ENCODE measurements at regions not wholly inside any gene's neighbourhood (a gene's known extent, or its start where the extent isn't known, plus 50 kb on each side); places are given as distances from the start of the nearest gene placed in this dataset.
A peak's percentile ranks its signal among the peaks of the same experiment; 100 is the strongest.

DNA sequence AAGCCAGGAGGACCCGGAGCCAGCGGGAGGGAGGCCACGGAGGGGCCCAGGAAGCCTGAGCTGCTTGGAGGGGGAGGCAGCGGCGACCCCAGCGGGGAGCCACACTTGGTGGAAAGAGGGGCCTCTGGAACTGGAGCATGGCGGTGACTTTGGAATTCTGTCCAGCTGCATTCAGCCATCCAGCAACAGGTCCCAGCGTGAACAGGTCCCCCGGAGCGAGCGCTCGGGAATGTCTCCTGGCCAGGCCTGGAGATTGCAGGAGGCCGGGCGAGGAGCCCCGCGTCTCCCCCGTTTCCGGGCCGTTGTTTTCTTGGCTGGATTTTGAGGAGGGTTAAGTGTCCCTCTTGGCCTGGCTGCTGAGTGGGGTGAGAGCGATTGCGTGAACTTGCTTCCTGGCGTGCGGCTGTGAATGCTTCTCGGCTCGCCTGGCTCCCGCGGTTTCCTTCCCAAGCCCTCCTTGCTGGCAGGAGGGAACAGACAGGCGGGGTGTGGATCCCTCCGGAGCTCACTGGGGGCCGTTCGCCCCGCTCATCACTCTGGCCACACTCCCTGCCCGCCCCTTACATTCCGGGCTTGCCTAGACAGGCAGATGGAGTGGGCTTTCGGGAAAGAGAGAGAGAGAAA, 125.3 kb upstream of the IRX4 start:
- H3K9me3 ChIP-seq (ENCODE audit: control insufficient read depth, low read length) = no peaks in the 10 kb centered on the region
- H3K4me3 ChIP-seq (ENCODE audit: low read length) = peak overlapping the region; percentile 55
- peaks cover 34% of the 10 kb centered on the region for H3K27me3 ChIP-seq (replicated peaks; ENCODE audit: control insufficient read depth, insufficient read depth, low read length)
- H3K9ac ChIP-seq (ENCODE audit: low read length) = peak overlapping the region; percentile 67
- no peak for DNase-seq (ENCODE audit: low read depth)
- H3K4me1 ChIP-seq (ENCODE audit: control insufficient read depth, insufficient read depth, low read length) = peaks cover 33% of the 10 kb centered on the region
- no peaks in the 10 kb centered on the region for H3K36me3 ChIP-seq (ENCODE audit: control insufficient read depth, insufficient read depth, low read length, severe bottlenecking)

DNA sequence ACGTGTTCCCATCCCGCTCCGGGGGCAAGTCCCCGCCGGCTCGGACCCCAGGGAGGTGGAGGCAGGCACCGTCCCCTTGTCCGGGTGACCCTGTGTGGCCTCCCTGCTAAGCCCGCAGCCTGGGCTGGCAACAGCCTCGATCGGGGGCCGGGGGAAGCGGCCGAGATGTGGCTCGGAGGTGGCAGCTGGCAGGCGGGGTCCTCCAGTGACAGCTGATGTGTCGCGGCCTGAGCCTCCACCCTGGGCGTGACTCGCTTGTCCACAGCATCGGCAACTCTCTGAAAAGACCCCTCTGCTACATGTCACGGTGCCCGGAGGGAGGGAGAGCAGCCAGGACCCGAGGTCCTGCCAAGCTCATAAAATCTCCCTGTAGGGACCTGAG, 124.8 kb upstream of the IRX4 start:
- no peaks in the 10 kb centered on the region for H3K36me3 ChIP-seq (ENCODE audit: control insufficient read depth, insufficient read depth, low read length, severe bottlenecking)
- peaks cover 35% of the 10 kb centered on the region for H3K27me3 ChIP-seq (replicated peaks; ENCODE audit: control insufficient read depth, insufficient read depth, low read length)
- peak overlapping the region; percentile 55 for H3K4me3 ChIP-seq (ENCODE audit: low read length)
- H3K4me1 ChIP-seq (ENCODE audit: control insufficient read depth, insufficient read depth, low read length) = peaks cover 33% of the 10 kb centered on the region
- DNase-seq (ENCODE audit: low read depth) = no peak
- H3K9me3 ChIP-seq (ENCODE audit: control insufficient read depth, low read length) = no peaks in the 10 kb centered on the region
- H3K9ac ChIP-seq (ENCODE audit: low read length) = peak overlapping the region; percentile 50

DNA sequence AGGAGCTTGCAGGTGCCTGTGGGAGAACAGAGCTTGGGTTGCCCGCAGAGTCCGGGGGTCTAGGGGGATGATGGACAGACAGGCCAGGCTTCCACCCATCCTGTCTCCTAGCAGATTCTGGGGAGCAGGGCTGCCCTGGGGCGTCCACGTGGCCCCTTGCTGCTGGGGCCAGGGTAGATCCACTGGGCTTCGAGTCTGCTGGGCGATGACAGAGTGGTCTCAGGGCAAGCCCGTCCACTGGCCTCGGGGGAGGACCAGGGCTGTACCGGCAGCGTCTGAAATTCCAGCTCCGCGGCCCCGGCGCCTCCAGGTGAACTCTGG, 124.2 kb upstream of the IRX4 start:
- Histone ChIP-seq H3K4me3 (ENCODE audit: low read length) (no peak overlapping the region), H3K9ac (ENCODE audit: low read length) (no peak overlapping the region), H3K36me3 (ENCODE audit: control insufficient read depth, insufficient read depth, low read length, severe bottlenecking) (no peaks in the 10 kb centered on the region), H3K27me3 (replicated peaks; ENCODE audit: control insufficient read depth, insufficient read depth, low read length) (peaks cover 30% of the 10 kb centered on the region), H3K4me1 (ENCODE audit: control insufficient read depth, insufficient read depth, low read length) (peaks cover 33% of the 10 kb centered on the region), H3K9me3 (ENCODE audit: control insufficient read depth, low read length) (no peaks in the 10 kb centered on the region)
- no peak for DNase-seq (ENCODE audit: low read depth)

DNA sequence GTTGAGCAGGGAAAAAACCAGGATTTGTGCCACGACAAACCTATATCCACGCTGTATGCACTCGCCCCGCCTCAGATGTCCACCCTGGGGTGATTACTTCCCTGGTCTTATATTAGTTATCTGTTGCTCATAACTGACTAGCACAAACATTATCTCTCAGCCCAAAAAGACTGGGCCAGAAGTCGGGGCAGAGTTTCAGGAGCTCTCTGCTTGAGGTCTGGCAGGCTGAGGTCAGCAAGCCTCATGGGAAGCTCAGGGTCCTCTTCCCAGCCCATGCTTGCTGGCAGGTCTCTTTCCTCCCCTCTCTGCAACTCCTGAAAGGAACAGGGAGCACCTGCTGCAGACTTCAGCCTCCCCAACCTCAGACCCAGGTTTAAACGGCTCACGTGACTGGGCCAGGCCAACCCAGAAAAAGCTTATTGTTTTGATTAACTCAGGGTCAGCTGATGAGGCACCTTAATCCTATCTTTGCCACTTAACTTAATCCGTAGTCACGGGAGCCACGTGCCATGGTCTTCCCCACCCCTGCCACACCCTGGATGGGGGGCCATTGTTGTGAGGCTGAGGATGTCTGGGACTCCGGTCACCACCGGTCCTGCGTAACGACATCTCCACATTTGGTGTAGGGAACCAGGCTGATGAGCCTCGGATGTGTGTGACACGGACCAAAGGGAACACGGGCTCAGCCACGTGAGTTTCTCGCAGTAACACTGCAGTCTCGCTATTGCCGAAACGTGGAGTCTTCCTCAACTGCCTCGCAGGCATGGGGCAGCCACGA, 123.7 kb upstream of the IRX4 start:
- Histone ChIP-seq H3K4me1 (ENCODE audit: control insufficient read depth, insufficient read depth, low read length) (peaks cover 33% of the 10 kb centered on the region), H3K4me3 (ENCODE audit: low read length) (peak overlapping the region; percentile 9), H3K36me3 (ENCODE audit: control insufficient read depth, insufficient read depth, low read length, severe bottlenecking) (no peaks in the 10 kb centered on the region), H3K9ac (ENCODE audit: low read length) (no peak overlapping the region), H3K27me3 (replicated peaks; ENCODE audit: control insufficient read depth, insufficient read depth, low read length) (peaks cover 31% of the 10 kb centered on the region), H3K9me3 (ENCODE audit: control insufficient read depth, low read length) (no peaks in the 10 kb centered on the region)
- no peak for DNase-seq (ENCODE audit: low read depth)

DNA sequence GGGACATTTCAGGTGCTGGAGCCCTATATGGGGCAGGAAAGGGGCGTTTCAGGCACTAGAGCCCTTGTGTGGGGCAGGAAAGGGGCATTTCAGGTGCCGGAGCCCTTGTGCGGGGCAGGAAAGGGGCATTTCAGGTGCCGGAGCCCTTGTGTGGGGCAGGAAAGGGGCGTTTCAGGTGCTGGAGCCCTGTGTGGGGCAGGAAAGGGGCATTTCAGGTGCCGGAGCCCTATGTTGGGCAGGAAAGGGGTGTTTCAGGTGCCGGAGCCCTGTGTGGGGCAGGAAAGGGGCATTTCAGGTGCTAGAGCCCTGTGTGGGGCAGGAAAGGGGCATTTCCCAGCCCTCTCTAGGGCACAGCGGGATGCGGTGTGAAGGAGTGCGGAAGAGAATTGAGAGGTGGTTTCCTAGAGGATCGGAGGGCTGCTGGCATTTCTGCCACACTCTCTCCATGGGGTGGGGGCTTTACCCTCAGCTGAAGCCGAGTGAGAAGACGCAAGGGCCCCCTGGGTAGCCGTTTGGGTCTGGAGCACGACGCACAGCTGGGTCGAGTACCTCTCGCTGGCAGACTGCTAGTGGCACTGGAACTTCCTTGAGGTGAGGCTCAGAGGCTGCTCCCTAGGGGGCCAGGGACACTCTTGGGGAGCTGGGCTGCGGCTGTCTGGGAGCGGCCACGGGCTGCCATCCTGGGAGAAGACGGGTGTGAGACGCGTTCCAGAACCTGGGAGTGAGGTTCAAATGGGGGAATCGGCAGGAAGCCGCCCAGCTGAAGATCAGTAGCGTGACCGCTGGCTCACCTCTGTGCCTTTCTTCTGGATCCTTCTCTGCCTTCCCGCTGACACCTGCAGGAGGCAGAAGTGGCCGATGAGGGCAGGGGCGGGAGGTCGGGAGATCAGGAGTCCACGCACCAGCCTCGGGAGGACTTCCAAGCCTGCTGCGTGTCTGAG, 122.6 kb upstream of the IRX4 start:
- H3K27me3 ChIP-seq (replicated peaks; ENCODE audit: control insufficient read depth, insufficient read depth, low read length) = peaks cover 34% of the 10 kb centered on the region
- no peak for DNase-seq (ENCODE audit: low read depth)
- H3K36me3 ChIP-seq (ENCODE audit: control insufficient read depth, insufficient read depth, low read length, severe bottlenecking) = no peaks in the 10 kb centered on the region
- H3K9me3 ChIP-seq (ENCODE audit: control insufficient read depth, low read length) = no peaks in the 10 kb centered on the region
- no peak overlapping the region for H3K4me3 ChIP-seq (ENCODE audit: low read length)
- H3K4me1 ChIP-seq (ENCODE audit: control insufficient read depth, insufficient read depth, low read length) = peaks cover 33% of the 10 kb centered on the region
- no peak overlapping the region for H3K9ac ChIP-seq (ENCODE audit: low read length)

DNA sequence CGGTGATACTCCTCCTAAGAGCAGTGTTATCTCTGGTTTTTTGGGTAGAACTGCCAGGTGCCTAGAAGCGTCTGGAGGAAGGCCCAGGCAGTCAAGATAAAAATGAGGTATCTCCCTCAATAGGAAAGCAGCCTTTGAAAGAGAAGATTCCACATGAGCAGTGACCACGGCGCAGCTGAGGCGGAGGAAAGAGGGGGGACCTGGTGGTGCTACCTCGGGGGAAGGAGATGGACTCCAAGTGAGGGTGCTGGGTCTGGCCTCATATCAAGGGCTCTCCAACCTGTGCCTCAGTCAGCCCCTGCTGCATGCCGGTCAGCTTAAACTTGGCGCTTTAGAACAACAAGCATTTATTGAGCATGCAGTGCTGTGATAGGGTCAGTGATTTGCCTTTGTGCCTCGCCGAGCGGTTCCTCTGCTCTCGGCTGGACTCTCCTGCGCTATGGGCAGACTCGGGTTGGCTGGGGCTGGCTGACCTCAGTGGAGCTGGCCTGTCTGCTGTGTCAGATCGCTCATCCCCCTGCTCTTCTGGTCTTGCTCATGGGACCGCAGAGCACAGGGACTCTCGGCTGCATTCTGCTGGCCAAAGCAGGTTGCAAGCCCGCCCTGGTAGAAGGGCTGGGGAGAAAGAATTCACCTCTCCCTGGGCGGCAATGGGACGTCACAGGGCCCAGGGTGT, 121.1 kb upstream of the IRX4 start:
- Histone ChIP-seq H3K4me1 (ENCODE audit: control insufficient read depth, insufficient read depth, low read length) (peaks cover 40% of the 10 kb centered on the region), H3K9ac (ENCODE audit: low read length) (no peak overlapping the region), H3K9me3 (ENCODE audit: control insufficient read depth, low read length) (no peaks in the 10 kb centered on the region), H3K4me3 (ENCODE audit: low read length) (no peak overlapping the region), H3K27me3 (replicated peaks; ENCODE audit: control insufficient read depth, insufficient read depth, low read length) (peaks cover 29% of the 10 kb centered on the region), H3K36me3 (ENCODE audit: control insufficient read depth, insufficient read depth, low read length, severe bottlenecking) (no peaks in the 10 kb centered on the region)
- DNase-seq (ENCODE audit: low read depth) = no peak

DNA sequence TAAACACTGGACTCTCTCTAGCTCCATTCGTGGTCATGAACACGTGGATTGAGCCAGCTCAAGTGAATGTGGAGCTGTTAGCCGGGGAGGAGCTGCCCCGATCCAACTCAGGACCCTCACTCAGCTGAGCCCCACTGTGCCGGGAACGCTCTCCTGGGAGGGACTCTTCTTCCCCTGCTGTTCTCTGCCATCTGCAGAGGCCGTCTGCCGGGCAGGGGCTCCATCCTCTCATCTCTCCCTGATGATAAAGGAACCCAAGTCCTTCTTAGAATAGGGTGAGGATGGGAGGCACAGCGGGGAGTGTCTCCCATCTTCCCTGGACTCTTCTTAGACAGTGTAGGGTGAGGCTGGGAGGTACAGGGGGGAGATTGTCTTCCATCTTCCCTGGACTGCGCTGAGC, 120.5 kb upstream of the IRX4 start:
- H3K36me3 ChIP-seq (ENCODE audit: control insufficient read depth, insufficient read depth, low read length, severe bottlenecking) = no peaks in the 10 kb centered on the region
- DNase-seq (ENCODE audit: low read depth) = no peak
- no peak overlapping the region for H3K9ac ChIP-seq (ENCODE audit: low read length)
- H3K9me3 ChIP-seq (ENCODE audit: control insufficient read depth, low read length) = no peaks in the 10 kb centered on the region
- H3K27me3 ChIP-seq (replicated peaks; ENCODE audit: control insufficient read depth, insufficient read depth, low read length) = peaks cover 29% of the 10 kb centered on the region
- H3K4me1 ChIP-seq (ENCODE audit: control insufficient read depth, insufficient read depth, low read length) = peaks cover 39% of the 10 kb centered on the region
- no peak overlapping the region for H3K4me3 ChIP-seq (ENCODE audit: low read length)

DNA sequence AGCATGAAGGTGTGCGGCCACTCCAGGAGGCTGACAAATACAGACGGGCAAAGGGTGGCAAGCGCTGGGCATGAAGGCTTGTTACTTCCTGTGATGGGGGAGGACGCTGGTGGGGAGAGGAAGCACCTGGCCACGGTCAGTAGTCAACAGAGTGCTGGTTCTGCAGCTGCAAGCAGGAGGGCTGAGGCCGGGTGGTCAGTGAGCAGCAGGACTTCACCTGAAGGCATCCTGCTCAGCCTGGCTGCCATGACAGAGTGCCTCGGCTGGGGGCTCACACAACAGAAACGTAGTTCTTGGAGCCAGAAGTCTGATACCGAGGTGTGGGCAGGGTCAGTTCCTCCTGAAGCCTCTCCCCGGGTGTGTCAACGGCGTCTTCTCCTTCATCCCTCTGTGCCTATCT, 118.6 kb upstream of the IRX4 start:
- no peak for DNase-seq (ENCODE audit: low read depth)
- no peaks in the 10 kb centered on the region for H3K36me3 ChIP-seq (ENCODE audit: control insufficient read depth, insufficient read depth, low read length, severe bottlenecking)
- no peak overlapping the region for H3K4me3 ChIP-seq (ENCODE audit: low read length)
- peaks cover 29% of the 10 kb centered on the region for H3K27me3 ChIP-seq (replicated peaks; ENCODE audit: control insufficient read depth, insufficient read depth, low read length)
- H3K9me3 ChIP-seq (ENCODE audit: control insufficient read depth, low read length) = no peaks in the 10 kb centered on the region
- H3K9ac ChIP-seq (ENCODE audit: low read length) = no peak overlapping the region
- peaks cover 19% of the 10 kb centered on the region for H3K4me1 ChIP-seq (ENCODE audit: control insufficient read depth, insufficient read depth, low read length)

DNA sequence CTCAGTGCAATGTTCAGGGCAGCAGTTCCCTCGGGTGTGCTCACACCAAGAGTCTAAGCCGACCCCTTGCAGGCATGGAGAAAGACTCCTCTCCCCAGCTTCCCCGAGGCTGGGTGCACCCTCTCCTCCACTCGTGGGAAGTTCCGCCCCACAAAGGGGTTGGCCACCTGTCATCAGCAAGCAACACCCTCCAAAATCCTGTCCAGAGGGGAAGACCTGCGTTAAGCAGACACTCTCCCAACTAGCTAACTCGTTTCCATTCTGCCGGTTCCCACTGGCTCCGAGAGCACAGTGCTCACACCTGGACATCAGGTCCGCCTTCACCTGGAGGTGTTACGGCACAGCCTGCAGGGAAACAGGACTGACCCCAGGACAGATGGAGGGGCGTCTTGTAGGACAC, 117.9 kb upstream of the IRX4 start:
- H3K4me1 ChIP-seq (ENCODE audit: control insufficient read depth, insufficient read depth, low read length) = peaks cover 12% of the 10 kb centered on the region
- H3K36me3 ChIP-seq (ENCODE audit: control insufficient read depth, insufficient read depth, low read length, severe bottlenecking) = no peaks in the 10 kb centered on the region
- peaks cover 27% of the 10 kb centered on the region for H3K27me3 ChIP-seq (replicated peaks; ENCODE audit: control insufficient read depth, insufficient read depth, low read length)
- no peaks in the 10 kb centered on the region for H3K9me3 ChIP-seq (ENCODE audit: control insufficient read depth, low read length)
- no peak overlapping the region for H3K9ac ChIP-seq (ENCODE audit: low read length)
- no peak overlapping the region for H3K4me3 ChIP-seq (ENCODE audit: low read length)
- DNase-seq (ENCODE audit: low read depth) = no peak

DNA sequence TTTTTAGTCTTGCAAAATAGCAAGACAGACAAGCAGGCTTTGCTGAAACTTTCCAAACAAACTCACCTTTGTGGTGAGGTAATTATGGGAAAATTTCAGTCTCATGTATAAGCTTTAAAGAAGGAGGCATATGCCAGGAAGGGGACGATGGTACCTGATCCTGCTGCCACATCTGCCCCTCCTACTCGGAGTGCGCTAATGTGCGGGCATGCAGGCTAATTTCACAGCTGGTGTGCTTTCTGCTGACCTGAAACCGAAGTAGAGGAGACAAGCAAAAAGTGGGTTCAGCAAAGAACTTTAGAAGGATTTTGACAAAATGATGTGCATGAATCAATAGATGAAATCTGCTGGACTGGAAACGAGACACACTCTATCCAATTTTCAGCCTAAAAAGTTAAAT, 117.1 kb upstream of the IRX4 start:
- Histone ChIP-seq H3K4me1 (ENCODE audit: control insufficient read depth, insufficient read depth, low read length) (peaks cover 11% of the 10 kb centered on the region), H3K27me3 (replicated peaks; ENCODE audit: control insufficient read depth, insufficient read depth, low read length) (peaks cover 19% of the 10 kb centered on the region), H3K9me3 (ENCODE audit: control insufficient read depth, low read length) (no peaks in the 10 kb centered on the region), H3K9ac (ENCODE audit: low read length) (no peak overlapping the region), H3K36me3 (ENCODE audit: control insufficient read depth, insufficient read depth, low read length, severe bottlenecking) (no peaks in the 10 kb centered on the region), H3K4me3 (ENCODE audit: low read length) (no peak overlapping the region)
- no peak for DNase-seq (ENCODE audit: low read depth)

Data from adipocyte (in vitro differentiated cells).